Activated B cell treated with CpG ODN at 0.5 μM for 24 hours (primary cell): ENCODE measurements at regions not wholly inside any gene's neighbourhood (a gene's known extent, or its start where the extent isn't known, plus 50 kb on each side); places are given as distances from the start of the nearest gene placed in this dataset.

Experiments used
- ATAC-seq: fragments of 200-7000 bp; cut with Tn5 transposase; one replicate; pipeline ENCODE4 v1.10.0; 2021; ENCODE audit warnings: low read depth, mild to moderate bottlenecking, moderate library complexity
- CTCF ChIA-PET: fragments of 350-600 bp; sonication (Branson Sonifier 250); formaldehyde crosslinking; loops from one replicate; lab custom pipeline; 2021; ENCODE audit warnings: antibody characterized with exemption; lab: Charles Lee
- POLR2A ChIA-PET: fragments of 350-600 bp; sonication (Branson Sonifier 250); formaldehyde crosslinking; loops from one replicate; lab custom pipeline; 2021; ENCODE audit warnings: antibody characterized with exemption; lab: Charles Lee
- DNase-seq: peaks from one replicate; pipeline ENCODE4 v3.0.0; 2022
- H3K27ac Mint-ChIP-seq: one replicate; pipeline ENCODE4 v1.8.0; 2020; ENCODE audit warnings: mixed read lengths
- H3K27me3 Mint-ChIP-seq: one replicate; pipeline ENCODE4 v1.8.0; 2021; ENCODE audit warnings: mixed read lengths
- H3K36me3 Mint-ChIP-seq: one replicate; pipeline ENCODE4 v1.8.0; 2021; ENCODE audit warnings: low read depth, mixed read lengths
- H3K4me1 Mint-ChIP-seq: one replicate; pipeline ENCODE4 v1.8.0; 2021; ENCODE audit warnings: mixed read lengths
- H3K4me3 Mint-ChIP-seq: one replicate; pipeline ENCODE4 v1.8.0; 2020; ENCODE audit warnings: mild to moderate bottlenecking, mixed read lengths
- H3K9me3 Mint-ChIP-seq: one replicate; pipeline ENCODE4 v1.8.0; 2020; ENCODE audit warnings: mixed read lengths
- CTCF ChIP-seq: fragments of 200-600 bp; IDR thresholded peaks from one replicate; pipeline ENCODE4 v1.8.0; 2022; ENCODE audit warnings: antibody characterized with exemption, mild to moderate bottlenecking
- intact Hi-C: fragments of 100-400 bp; cut with micrococcal nuclease; formaldehyde crosslinking; loops from one replicate; pipeline ENCODE4 v1.15.1; 2024

GRCh38 chr5:143570989-143571388 is 167.5 kb upstream of the NR3C1 start:
- no peaks in the 10 kb centered on the region for H3K27me3 Mint-ChIP-seq
- TF ChIP-seq CTCF, result no peak
- no peak overlapping the region for H3K4me3 Mint-ChIP-seq
- CTCF ChIA-PET, result no interaction called here
- POLR2A ChIA-PET, result no interaction called here
- DNase-seq (no peak), ATAC-seq (no peak)
- H3K4me1 Mint-ChIP-seq, result peaks cover 14% of the 10 kb centered on the region
- H3K9me3 Mint-ChIP-seq, result no peaks in the 10 kb centered on the region
- no peaks in the 10 kb centered on the region for H3K36me3 Mint-ChIP-seq
- intact Hi-C loops, result no loop called here
- H3K27ac Mint-ChIP-seq, result no peak overlapping the region

GRCh38 chr5:143569722-143570567 is 166.5 kb upstream of the NR3C1 start:
- ChIA-PET POLR2A (no interaction called here), CTCF (interaction anchor here (1.0 kb wide), 1 partner anchor 68 kb away, joined by 3 read pairs; no protein-coding TSS in a partner anchor)
- Mint-ChIP-seq H3K4me1 (peaks cover 17% of the 10 kb centered on the region), H3K9me3 (no peaks in the 10 kb centered on the region), H3K27ac (no peak overlapping the region), H3K4me3 (no peak overlapping the region), H3K27me3 (no peaks in the 10 kb centered on the region), H3K36me3 (no peaks in the 10 kb centered on the region)
- intact Hi-C loops, result loop anchor here (2.0 to 10.0 kb wide), 2 partner anchors 13 to 565 kb away; no protein-coding TSS in a partner anchor
- ATAC-seq, result no peak
- TF ChIP-seq CTCF, result no peak
- no peak for DNase-seq

DNA sequence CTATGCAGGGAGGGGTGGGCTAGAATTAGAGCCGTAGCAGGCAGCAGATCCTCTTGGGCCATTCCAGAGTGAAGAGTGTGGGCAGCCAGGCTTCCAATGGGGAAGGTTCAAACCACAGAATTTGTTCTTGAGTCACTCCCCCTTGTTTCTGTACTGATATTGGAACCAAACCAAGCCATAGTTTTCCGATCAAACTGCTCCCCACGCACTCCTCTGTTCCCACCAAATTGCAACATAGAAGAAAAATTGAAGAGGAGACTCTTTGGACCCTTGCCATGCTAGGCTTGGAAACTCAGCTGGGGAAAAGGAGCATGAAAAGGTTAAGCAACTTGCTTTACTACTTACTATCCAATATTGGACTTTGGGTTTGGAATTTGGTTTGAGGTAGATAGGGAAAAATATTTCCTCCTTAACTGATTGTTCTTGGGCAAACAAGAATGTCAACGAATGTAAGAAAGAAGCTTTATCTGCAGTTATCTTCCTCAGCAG is 165.8 kb upstream of the NR3C1 start:
- ChIA-PET POLR2A (no interaction called here), CTCF (no interaction called here)
- no peak for TF ChIP-seq CTCF
- Mint-ChIP-seq H3K4me1 (peaks cover 19% of the 10 kb centered on the region), H3K4me3 (no peak overlapping the region), H3K27ac (no peak overlapping the region), H3K36me3 (no peaks in the 10 kb centered on the region), H3K9me3 (no peaks in the 10 kb centered on the region), H3K27me3 (no peaks in the 10 kb centered on the region)
- DNase-seq (no peak), ATAC-seq (no peak)
- intact Hi-C loops, result loop anchor here (2.0 to 10.0 kb wide), 2 partner anchors 14 to 564 kb away; no protein-coding TSS in a partner anchor

- Mint-ChIP-seq H3K27ac (no peak overlapping the region), H3K36me3 (no peaks in the 10 kb centered on the region), H3K27me3 (no peaks in the 10 kb centered on the region), H3K4me3 (no peak overlapping the region), H3K4me1 (peaks cover 23% of the 10 kb centered on the region), H3K9me3 (no peaks in the 10 kb centered on the region)
- POLR2A ChIA-PET, result no interaction called here
- intact Hi-C loops, result loop anchor here (2.0 to 10.0 kb wide), 2 partner anchors 15 to 563 kb away; no protein-coding TSS in a partner anchor
- ATAC-seq, result no peak
- CTCF ChIA-PET, result no interaction called here
- no peak for DNase-seq
- no peak for TF ChIP-seq CTCF
These were observed 164.4 kb upstream of the NR3C1 start for GRCh38 chr5:143567583-143568504.
